Fibroblast of villous mesenchyme (primary cell): ENCODE measurements at regions not wholly inside any gene's neighbourhood (a gene's known extent, or its start where the extent isn't known, plus 50 kb on each side); places are given as distances from the start of the nearest gene placed in this dataset.

Experiments
- DNase-seq: peaks from one replicate; pipeline ENCODE4 v3.0.0-alpha.2; 2010; ENCODE audit warnings: low read depth
- H3K4me3 ChIP-seq: 2 replicates; pipeline ENCODE4 v1.5.1; 2011; ENCODE audit warnings: low read depth, mild to moderate bottlenecking, low read length
- TF ChIP-seq, protein P1 (sequence below): IDR thresholded peaks from 2 replicates; pipeline ENCODE4 v1.5.1; 2012; ENCODE audit warnings: low read depth, mild to moderate bottlenecking, low read length; ENCODE audit not compliant: insufficient read depth

DNA sequence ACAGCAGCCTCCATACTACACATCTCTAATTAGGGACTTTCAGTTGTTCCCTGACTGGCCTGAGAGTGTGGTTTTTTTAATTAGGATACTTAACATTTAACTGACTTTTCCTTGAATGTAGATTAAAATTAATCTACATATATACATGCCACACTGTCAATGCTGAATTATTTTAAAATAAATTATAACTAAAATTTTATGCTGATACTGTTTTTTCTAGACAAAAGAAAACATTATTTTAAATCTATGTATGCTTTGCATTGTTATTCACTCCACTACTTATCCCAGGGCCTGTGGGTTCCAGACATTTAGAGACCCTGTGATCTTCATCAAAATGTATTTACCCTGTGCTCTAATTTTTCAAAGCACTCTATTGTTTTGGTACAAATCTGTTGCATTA, 496.0 kb upstream of the MAP2 start:
- DNase-seq, result no peak
- H3K4me3 ChIP-seq, result no peak overlapping the region
- TF ChIP-seq, protein P1, sequence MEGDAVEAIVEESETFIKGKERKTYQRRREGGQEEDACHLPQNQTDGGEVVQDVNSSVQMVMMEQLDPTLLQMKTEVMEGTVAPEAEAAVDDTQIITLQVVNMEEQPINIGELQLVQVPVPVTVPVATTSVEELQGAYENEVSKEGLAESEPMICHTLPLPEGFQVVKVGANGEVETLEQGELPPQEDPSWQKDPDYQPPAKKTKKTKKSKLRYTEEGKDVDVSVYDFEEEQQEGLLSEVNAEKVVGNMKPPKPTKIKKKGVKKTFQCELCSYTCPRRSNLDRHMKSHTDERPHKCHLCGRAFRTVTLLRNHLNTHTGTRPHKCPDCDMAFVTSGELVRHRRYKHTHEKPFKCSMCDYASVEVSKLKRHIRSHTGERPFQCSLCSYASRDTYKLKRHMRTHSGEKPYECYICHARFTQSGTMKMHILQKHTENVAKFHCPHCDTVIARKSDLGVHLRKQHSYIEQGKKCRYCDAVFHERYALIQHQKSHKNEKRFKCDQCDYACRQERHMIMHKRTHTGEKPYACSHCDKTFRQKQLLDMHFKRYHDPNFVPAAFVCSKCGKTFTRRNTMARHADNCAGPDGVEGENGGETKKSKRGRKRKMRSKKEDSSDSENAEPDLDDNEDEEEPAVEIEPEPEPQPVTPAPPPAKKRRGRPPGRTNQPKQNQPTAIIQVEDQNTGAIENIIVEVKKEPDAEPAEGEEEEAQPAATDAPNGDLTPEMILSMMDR, result no peak

DNA sequence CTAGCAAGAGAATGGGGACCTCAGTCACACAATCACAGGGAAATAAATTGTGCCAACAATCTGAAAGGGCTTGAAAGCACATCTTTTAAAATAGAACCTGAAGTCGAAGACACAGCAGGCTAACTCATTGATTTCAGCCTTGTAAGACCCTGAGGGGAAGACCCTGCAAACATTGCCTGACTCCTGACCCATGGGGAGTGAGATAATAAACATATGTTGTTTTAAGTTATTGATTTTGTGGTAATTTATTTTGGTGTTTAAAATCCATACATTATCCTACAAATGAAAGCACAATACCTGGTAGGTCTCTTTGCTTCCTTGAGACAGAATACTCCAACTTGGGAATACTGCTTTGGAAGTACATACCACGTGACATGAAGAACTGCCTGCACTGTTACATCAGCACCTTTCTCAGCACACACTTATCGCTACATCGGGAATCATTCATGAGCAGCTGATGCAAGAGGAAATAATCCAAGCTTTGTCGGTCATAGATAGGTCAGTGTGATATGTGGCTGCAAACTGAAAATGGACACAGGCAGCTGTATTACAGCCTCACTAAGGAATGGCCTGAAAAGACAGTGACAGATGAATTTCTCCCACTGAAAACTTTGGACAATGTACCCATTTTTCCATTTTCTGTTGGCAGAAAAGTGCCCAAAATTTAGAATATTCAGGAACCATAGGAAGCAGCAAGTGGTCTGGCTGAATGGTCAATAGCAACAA, 494.5 kb upstream of the MAP2 start:
- TF ChIP-seq, protein P1, result no peak
- no peak overlapping the region for H3K4me3 ChIP-seq
- DNase-seq, result peak; percentile 22

DNA sequence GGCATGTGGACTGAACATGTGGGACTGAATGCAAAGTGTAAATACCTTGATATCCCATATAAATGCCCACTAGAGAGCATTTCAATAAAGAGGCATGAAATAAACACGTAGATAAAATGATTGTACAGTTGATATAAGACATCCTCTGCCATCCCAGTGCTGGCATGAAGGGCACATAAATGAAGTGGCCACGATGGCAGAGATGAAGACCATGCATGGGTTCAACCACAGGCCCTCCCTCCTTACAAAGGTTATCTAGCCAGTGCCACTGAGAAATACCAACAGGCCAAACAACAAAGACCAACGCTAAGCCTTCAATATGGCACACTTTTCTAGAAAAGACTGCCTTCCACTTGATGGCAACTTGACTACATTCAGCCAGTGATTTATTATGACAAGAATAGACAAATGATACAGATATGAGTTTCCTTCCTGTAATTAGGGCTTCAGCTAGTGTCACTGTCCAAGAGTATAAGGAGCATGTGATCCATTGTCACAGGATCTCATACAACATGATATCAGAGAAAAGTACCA, 493.9 kb upstream of the MAP2 start:
- TF ChIP-seq, protein P1, result no peak

DNA sequence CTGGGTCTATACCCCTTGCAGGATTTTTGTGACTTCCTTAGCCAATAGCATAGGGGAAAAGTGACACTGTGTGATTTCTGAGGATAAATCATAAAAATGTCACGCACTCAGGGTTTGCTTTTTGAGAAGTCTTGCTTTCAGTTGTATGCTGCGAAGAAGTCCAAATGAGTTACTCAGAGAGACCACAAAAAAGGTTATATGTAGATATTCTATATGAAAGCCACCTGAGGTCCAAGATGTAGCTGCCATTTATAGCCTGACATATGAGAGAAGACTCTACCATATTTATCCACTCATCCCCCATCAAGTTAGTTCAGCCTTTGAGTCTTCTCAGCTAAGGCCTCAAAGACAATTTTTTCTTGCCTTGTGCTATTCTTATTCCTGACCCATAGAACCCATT, 488.3 kb upstream of the MAP2 start:
- no peak for DNase-seq
- TF ChIP-seq, protein P1, result no peak
- no peak overlapping the region for H3K4me3 ChIP-seq

More for the DNA sequence above, 493.9 kb upstream of the MAP2 start:
- no peak for DNase-seq
- no peak overlapping the region for H3K4me3 ChIP-seq

DNA sequence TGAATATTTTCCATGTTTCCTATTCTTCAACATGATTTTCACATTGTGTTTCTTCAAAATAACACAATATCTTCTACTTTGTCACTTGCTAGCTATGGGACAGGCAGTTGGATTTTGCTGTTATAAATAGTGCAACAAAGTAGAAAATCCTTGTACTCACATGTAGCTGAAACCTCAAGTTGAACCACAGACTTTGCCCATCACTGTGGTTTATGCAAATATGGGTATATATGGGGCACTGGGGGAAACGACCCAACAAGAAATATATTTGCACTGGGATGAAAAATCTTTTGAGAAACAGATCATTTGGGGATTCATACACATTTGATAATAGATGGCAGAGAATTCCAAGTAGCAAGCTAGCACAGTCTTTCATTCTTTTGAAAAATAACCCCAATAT, 486.3 kb upstream of the MAP2 start:
- H3K4me3 ChIP-seq, result no peak overlapping the region
- TF ChIP-seq, protein P1, result no peak
- DNase-seq, result no peak

DNA sequence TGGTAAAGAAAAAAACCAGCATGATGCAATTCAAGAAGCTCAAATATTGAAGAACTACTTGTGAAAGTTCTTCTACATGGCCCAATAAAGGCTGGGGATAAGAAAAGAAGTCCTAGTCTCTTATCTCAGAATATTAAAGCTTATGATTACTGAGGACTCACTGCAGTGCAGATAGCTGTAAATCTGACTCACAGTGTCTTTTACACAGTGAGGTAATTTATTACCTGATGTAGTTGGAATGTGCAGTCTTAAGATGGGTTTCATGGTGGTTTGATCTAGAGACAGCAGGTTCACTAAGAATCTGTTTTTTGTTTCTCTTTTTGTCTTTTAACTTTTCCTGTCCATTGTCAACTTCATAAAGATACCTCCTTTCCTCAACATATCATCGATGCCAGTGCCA, 484.0 kb upstream of the MAP2 start:
- no peak for DNase-seq
- H3K4me3 ChIP-seq, result no peak overlapping the region
- TF ChIP-seq, protein P1, result no peak
